OCI-LY7 (cell line): ENCODE measurements at regions not wholly inside any gene's neighbourhood (a gene's known extent, or its start where the extent isn't known, plus 50 kb on each side); places are given as distances from the start of the nearest gene placed in this dataset.

Source experiments
- BruUV-seq: library from RNA; stranded (reverse); fragments of 400-500 nt; replicated peaks from 2 replicates; lab custom pipeline; 2021; lab: Mats Ljungman, UMichigan
- CTCF ChIA-PET: fragments of 300-600 bp; sonication (Branson Sonifier 250); formaldehyde crosslinking; loops from one replicate; lab custom pipeline; 2022; ENCODE audit warnings: antibody characterized with exemption; ENCODE audit not compliant: unreplicated experiment; lab: Charles Lee
- POLR2A ChIA-PET: fragments of 300-600 bp; sonication (Branson Sonifier 250); formaldehyde crosslinking; loops from one replicate; lab custom pipeline; 2022; ENCODE audit warnings: antibody characterized with exemption; lab: Charles Lee
- DNase-seq: peaks from one replicate; pipeline ENCODE4 v3.0.0-alpha.2; 2015; ENCODE audit warnings: low spot score
- H2AFZ ChIP-seq: fragments of 200-600 bp; sonication (generic), shearing (Covaris generic); 2 replicates; pipeline ENCODE4 v1.6.1; 2014; ENCODE audit warnings: mild to moderate bottlenecking, antibody characterized with exemption, low read length, moderate library complexity
- H3K27ac ChIP-seq: fragments of 200-600 bp; sonication (generic); 2 replicates; pipeline ENCODE4 v1.5.1; 2014; ENCODE audit warnings: mixed run types, low read depth, mild to moderate bottlenecking, moderate library complexity, low read length, inconsistent platforms; ENCODE audit not compliant: poor library complexity, severe bottlenecking
- H3K36me3 ChIP-seq: fragments of 200-600 bp; sonication (generic); 2 replicates; pipeline ENCODE4 v1.6.1; 2014; ENCODE audit warnings: mild to moderate bottlenecking, antibody characterized with exemption, low read length, moderate library complexity, mixed read lengths; ENCODE audit not compliant: insufficient read depth
- H3K4me1 ChIP-seq: fragments of 200-600 bp; sonication (generic); 2 replicates; pipeline ENCODE4 v1.5.1; 2014; ENCODE audit warnings: mild to moderate bottlenecking, low read length; ENCODE audit not compliant: insufficient read depth, poor library complexity, severe bottlenecking
- H3K4me2 ChIP-seq: fragments of 200-600 bp; sonication (generic); 2 replicates; pipeline ENCODE4 v1.6.1; 2014; ENCODE audit warnings: mild to moderate bottlenecking, low read length
- H3K4me3 ChIP-seq: fragments of 200-600 bp; sonication (generic); 2 replicates; pipeline ENCODE4 v1.5.1; 2014; ENCODE audit warnings: mild to moderate bottlenecking, low read depth, low read length; ENCODE audit not compliant: poor library complexity, severe bottlenecking
- H3K79me2 ChIP-seq: fragments of 200-600 bp; sonication (generic); 2 replicates; pipeline ENCODE4 v1.6.1; 2016; ENCODE audit warnings: low read depth, mild to moderate bottlenecking, low read length, moderate library complexity, mixed read lengths; ENCODE audit not compliant: insufficient read depth
- H3K9me2 ChIP-seq: fragments of 200-600 bp; sonication (generic); 2 replicates; pipeline ENCODE4 v1.6.1; 2016; ENCODE audit warnings: mild to moderate bottlenecking, low read length, mixed read lengths; ENCODE audit not compliant: insufficient read depth
- H3K9me3 ChIP-seq: fragments of 200-600 bp; sonication (generic); 2 replicates; pipeline ENCODE4 v1.6.1; 2014; ENCODE audit warnings: mild to moderate bottlenecking, mixed run types, low read length, mixed read lengths
- H4K20me1 ChIP-seq: fragments of 200-600 bp; sonication (generic); 2 replicates; pipeline ENCODE4 v1.6.1; 2014; ENCODE audit warnings: mild to moderate bottlenecking, antibody characterized with exemption, low read length, moderate library complexity, mixed read lengths; ENCODE audit not compliant: insufficient read depth
- EZH2phosphoT487 ChIP-seq: fragments of 200-600 bp; sonication (generic); IDR thresholded peaks from 2 replicates; pipeline ENCODE4 v1.6.1; 2018; ENCODE audit warnings: low read depth, borderline replicate concordance, mild to moderate bottlenecking, mixed run types, antibody characterized with exemption, low read length, moderate library complexity, mixed read lengths
- intact Hi-C: fragments of 100-400 bp; cut with micrococcal nuclease; formaldehyde crosslinking; loops from one replicate; pipeline ENCODE4 v1.10.0; 2022; ENCODE audit not compliant: unreplicated experiment
- TF ChIP-seq, protein P1 (sequence below): fragments of 200-600 bp; sonication (generic); conservative IDR thresholded peaks from 2 replicates; pipeline ENCODE4 v1.5.1; 2014; ENCODE audit warnings: mild to moderate bottlenecking, antibody characterized with exemption, low read length, moderate library complexity, mixed read lengths

GRCh38 chr2:120830096-120830830, 94.6 kb downstream of the GLI2 start:
- Histone ChIP-seq H3K79me2 (no peaks in the 10 kb centered on the region), H3K36me3 (no peaks in the 10 kb centered on the region), H3K4me2 (no peak overlapping the region), H3K27ac (no peak overlapping the region), H3K9me2 (no peaks in the 10 kb centered on the region), H3K4me1 (no peaks in the 10 kb centered on the region), H2AFZ (no peak overlapping the region), H4K20me1 (no peaks in the 10 kb centered on the region), H3K4me3 (no peak overlapping the region), H3K9me3 (no peaks in the 10 kb centered on the region)
- CTCF ChIA-PET: no interaction called here
- no peak for DNase-seq
- POLR2A ChIA-PET: no interaction called here
- intact Hi-C loops: no loop called here
- TF ChIP-seq, protein P1, sequence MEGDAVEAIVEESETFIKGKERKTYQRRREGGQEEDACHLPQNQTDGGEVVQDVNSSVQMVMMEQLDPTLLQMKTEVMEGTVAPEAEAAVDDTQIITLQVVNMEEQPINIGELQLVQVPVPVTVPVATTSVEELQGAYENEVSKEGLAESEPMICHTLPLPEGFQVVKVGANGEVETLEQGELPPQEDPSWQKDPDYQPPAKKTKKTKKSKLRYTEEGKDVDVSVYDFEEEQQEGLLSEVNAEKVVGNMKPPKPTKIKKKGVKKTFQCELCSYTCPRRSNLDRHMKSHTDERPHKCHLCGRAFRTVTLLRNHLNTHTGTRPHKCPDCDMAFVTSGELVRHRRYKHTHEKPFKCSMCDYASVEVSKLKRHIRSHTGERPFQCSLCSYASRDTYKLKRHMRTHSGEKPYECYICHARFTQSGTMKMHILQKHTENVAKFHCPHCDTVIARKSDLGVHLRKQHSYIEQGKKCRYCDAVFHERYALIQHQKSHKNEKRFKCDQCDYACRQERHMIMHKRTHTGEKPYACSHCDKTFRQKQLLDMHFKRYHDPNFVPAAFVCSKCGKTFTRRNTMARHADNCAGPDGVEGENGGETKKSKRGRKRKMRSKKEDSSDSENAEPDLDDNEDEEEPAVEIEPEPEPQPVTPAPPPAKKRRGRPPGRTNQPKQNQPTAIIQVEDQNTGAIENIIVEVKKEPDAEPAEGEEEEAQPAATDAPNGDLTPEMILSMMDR: no peak
- TF ChIP-seq EZH2phosphoT487: no peak
- no TSS peak for BruUV-seq

DNA sequence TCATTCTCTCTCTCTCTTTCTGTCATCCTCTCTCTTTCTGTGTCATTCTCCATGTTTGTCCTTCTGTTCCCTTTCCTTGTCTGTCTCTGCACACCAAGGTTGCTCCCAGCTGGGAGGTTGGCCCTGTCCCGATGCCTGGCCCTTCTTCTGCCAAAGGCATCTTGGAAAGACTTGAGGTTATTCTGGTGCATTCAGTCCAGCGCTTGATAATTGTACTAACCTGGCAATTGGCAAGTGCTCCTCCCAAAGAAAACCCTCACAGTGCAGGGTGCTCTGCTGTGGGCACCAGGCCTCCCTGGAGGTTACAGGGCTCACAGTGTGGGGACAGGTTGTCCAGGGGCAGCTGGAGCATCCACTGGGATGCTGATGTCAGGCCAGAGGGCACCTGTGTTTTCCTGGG, 95.4 kb downstream of the GLI2 start:
- CTCF ChIA-PET: no interaction called here
- no peak for DNase-seq
- Histone ChIP-seq H3K79me2 (no peaks in the 10 kb centered on the region), H3K4me1 (no peaks in the 10 kb centered on the region), H2AFZ (no peak overlapping the region), H3K9me2 (no peaks in the 10 kb centered on the region), H4K20me1 (no peaks in the 10 kb centered on the region), H3K4me2 (no peak overlapping the region), H3K9me3 (no peaks in the 10 kb centered on the region), H3K27ac (no peak overlapping the region), H3K4me3 (no peak overlapping the region), H3K36me3 (no peaks in the 10 kb centered on the region)
- POLR2A ChIA-PET: interaction anchor here (1.2 kb wide), 1 partner anchor 174 kb away, joined by 3 read pairs; no protein-coding TSS in a partner anchor
- intact Hi-C loops: no loop called here
- TF ChIP-seq, protein P1: no peak
- no peak for TF ChIP-seq EZH2phosphoT487
- BruUV-seq: no TSS peak

DNA sequence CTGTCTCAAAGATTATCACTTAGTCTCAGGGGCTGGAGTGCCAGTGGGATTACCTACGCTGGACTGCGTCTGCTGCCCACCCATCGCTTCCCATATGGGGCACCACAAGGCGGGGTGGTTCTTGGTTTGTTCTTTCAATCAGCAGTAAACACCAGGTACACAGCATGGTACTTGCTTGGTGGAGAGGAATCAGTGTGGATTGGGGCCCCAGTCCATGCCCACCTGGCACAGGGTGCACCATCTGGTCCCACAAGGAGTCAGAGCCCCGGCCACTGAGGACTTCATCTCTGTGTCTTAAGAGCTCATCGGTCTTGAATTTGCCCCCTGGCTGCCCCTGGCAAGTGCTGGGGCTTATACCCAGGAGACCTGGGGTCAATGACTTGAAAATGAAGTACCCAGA, 96.2 kb downstream of the GLI2 start:
- Histone ChIP-seq H3K4me3 (no peak overlapping the region), H3K4me2 (no peak overlapping the region), H3K27ac (no peak overlapping the region), H3K9me2 (no peaks in the 10 kb centered on the region), H3K79me2 (no peaks in the 10 kb centered on the region), H4K20me1 (no peaks in the 10 kb centered on the region), H3K9me3 (no peaks in the 10 kb centered on the region), H3K4me1 (no peaks in the 10 kb centered on the region), H3K36me3 (no peaks in the 10 kb centered on the region), H2AFZ (no peak overlapping the region)
- ChIA-PET POLR2A (interaction anchor here (0.6 to 1.2 kb wide), 2 partner anchors 80 to 173 kb away, joined by 3 read pairs; no protein-coding TSS in a partner anchor), CTCF (no interaction called here)
- TF ChIP-seq, protein P1: no peak
- no peak for TF ChIP-seq EZH2phosphoT487
- BruUV-seq: no TSS peak
- intact Hi-C loops: no loop called here
- DNase-seq: no peak
